Naive B cell (primary cell): ENCODE measurements at regions not wholly inside any gene's neighbourhood (a gene's known extent, or its start where the extent isn't known, plus 50 kb on each side); places are given as distances from the start of the nearest gene placed in this dataset.
A peak's percentile ranks its signal among the peaks of the same experiment; 100 is the strongest.
"Not testable (repeated sequence)": the region's sequence is repeated elsewhere in the genome, so short reads cannot be mapped to it uniquely, and the experiment has no call there.

Source experiments
- ATAC-seq, 2 donors: fragments of 150-1000 bp; cut with Tn5 transposase; 2 replicates each; pipeline ENCODE4 v1.10.0; 2021; ENCODE audit warnings: low read depth in 2 of 2, mild to moderate bottlenecking in 2 of 2, moderate library complexity in 2 of 2
- DNase-seq: peaks from one replicate; pipeline ENCODE4 v3.0.0; 2022
- H3K27ac Mint-ChIP-seq, 6 donors: one replicate each; pipeline ENCODE4 v1.8.0; 2020 to 2022; ENCODE audit warnings: mild to moderate bottlenecking in 6 of 6, mixed read lengths in 6 of 6, moderate library complexity in 5 of 6, inconsistent platforms in 2 of 6
- H3K27me3 Mint-ChIP-seq, 3 donors: one replicate each; pipeline ENCODE4 v1.8.0; 2021 to 2022; ENCODE audit warnings: mixed read lengths in 3 of 3, mild to moderate bottlenecking in 1 of 3
- H3K36me3 Mint-ChIP-seq, 2 donors: one replicate each; pipeline ENCODE4 v1.8.0; 2020 to 2022; ENCODE audit warnings: mixed read lengths in 2 of 2, inconsistent platforms in 1 of 2, mild to moderate bottlenecking in 1 of 2
- H3K4me1 Mint-ChIP-seq, 3 donors: one replicate each; pipeline ENCODE4 v1.8.0; 2020 to 2022; ENCODE audit warnings: mixed read lengths in 3 of 3, inconsistent platforms in 1 of 3, mild to moderate bottlenecking in 1 of 3, moderate library complexity in 1 of 3
- H3K4me3 Mint-ChIP-seq, 8 donors: one replicate each; pipeline ENCODE4 v1.8.0; 2020 to 2022; ENCODE audit warnings: mild to moderate bottlenecking in 8 of 8, mixed read lengths in 8 of 8, moderate library complexity in 8 of 8, inconsistent platforms in 2 of 8
- H3K9me3 Mint-ChIP-seq, 7 donors: one replicate each; pipeline ENCODE4 v1.8.0; 2020 to 2022; ENCODE audit warnings: mixed read lengths in 7 of 7, mild to moderate bottlenecking in 5 of 7, inconsistent platforms in 2 of 7, moderate library complexity in 1 of 7

DNA sequence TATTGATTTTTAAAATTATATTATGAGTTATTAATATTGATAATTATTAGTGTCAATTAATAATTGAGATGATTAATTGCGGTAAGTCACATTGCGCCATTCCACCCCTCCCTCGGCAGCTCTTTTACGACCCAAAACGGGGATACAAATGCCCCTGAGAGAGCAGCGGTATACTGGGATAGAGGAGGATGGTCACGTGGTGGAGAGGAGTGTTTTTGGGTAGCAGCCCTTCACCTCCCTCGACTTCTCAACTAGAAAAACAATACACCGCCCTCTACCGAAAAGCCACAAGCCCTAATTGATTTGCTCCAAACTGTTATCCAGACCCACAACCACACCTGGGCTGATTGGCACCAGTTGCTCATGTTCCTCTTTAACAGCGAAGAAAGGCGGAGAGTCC is 71.0 kb downstream of the DAPL1 start:
- peaks cover 0 to 14% (median 7%) of the 10 kb centered on the region in 3 donors for H3K27me3 Mint-ChIP-seq
- H3K27ac Mint-ChIP-seq, ATAC-seq, DNase-seq, H3K4me1 Mint-ChIP-seq, H3K4me3 Mint-ChIP-seq, H3K9me3 Mint-ChIP-seq, H3K36me3 Mint-ChIP-seq: not testable (repeated sequence)

GRCh38 chr2:158867531-158868191 is 72.5 kb downstream of the DAPL1 start:
- H3K4me1 Mint-ChIP-seq, H3K36me3 Mint-ChIP-seq, ATAC-seq, H3K27ac Mint-ChIP-seq, H3K9me3 Mint-ChIP-seq, DNase-seq, H3K4me3 Mint-ChIP-seq: not testable (repeated sequence)
- peaks cover 0 to 17% (median 9%) of the 10 kb centered on the region in 3 donors for H3K27me3 Mint-ChIP-seq

DNA sequence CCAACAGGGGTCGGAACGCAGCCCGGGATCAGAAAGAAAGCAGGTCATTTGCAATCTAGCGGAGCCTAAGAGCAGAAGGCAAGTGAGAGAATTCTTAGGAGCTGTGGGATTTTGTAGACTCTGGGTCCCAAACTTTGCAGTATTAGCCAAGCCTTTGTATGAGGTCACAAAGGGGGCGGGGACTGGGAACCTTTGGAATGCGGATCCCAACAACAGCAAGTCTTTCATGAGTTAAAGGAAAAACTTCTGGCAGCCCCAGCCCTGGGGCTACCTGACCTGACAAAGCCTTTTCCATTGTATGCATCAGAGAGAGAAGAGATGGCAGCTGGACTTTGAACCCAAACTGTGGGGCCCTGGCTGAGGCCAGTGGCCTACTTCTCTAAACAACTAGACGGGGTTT is 73.3 kb downstream of the DAPL1 start:
- not testable (repeated sequence) for H3K4me3 Mint-ChIP-seq, H3K36me3 Mint-ChIP-seq, H3K9me3 Mint-ChIP-seq, H3K4me1 Mint-ChIP-seq, DNase-seq, ATAC-seq
- Mint-ChIP-seq H3K27ac (peak overlapping the region in 1 of 6 donors; percentile 14), H3K27me3 (peaks cover 0 to 17% (median 9%) of the 10 kb centered on the region in 3 donors)

DNA sequence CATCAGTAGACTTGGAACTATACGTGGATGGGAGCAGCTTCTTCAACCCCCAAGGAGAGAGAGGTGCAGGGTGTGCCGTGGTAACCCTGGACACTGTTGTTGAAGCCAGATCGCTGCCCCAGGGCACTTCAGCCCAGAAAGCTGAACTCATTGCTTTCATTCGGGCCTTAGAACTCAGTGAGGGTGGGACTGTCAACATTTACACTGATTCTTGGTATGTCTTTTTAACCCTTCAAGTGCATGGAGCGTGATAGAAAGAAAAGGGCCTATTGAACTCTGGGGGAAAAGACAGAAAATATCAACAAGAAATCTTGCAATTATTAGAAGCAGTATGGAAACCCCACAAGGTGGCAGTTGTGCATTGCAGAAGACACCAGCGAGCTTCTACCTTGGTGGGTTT is 74.0 kb downstream of the DAPL1 start:
- not testable (repeated sequence) for H3K4me1 Mint-ChIP-seq, H3K4me3 Mint-ChIP-seq, H3K36me3 Mint-ChIP-seq, DNase-seq, ATAC-seq, H3K27ac Mint-ChIP-seq, H3K9me3 Mint-ChIP-seq
- peaks cover 0 to 17% (median 9%) of the 10 kb centered on the region in 3 donors for H3K27me3 Mint-ChIP-seq

- not testable (repeated sequence) for DNase-seq, H3K36me3 Mint-ChIP-seq, H3K27ac Mint-ChIP-seq, H3K9me3 Mint-ChIP-seq, H3K4me1 Mint-ChIP-seq, ATAC-seq, H3K4me3 Mint-ChIP-seq
- peaks cover 0 to 17% (median 9%) of the 10 kb centered on the region in 3 donors for H3K27me3 Mint-ChIP-seq
Observed at GRCh38 chr2:158869609-158870008, 74.5 kb downstream of the DAPL1 start.

- Mint-ChIP-seq H3K27me3 (no peaks in the 10 kb centered on the region), H3K9me3 (no peaks in the 10 kb centered on the region), H3K27ac (no peak overlapping the region), H3K4me3 (no peak overlapping the region), H3K36me3 (no peaks in the 10 kb centered on the region), H3K4me1 (no peaks in the 10 kb centered on the region)
- no peak for ATAC-seq
- DNase-seq = no peak
Observed at GRCh38 chr2:158878003-158878402, 82.9 kb downstream of the DAPL1 start.

DNA sequence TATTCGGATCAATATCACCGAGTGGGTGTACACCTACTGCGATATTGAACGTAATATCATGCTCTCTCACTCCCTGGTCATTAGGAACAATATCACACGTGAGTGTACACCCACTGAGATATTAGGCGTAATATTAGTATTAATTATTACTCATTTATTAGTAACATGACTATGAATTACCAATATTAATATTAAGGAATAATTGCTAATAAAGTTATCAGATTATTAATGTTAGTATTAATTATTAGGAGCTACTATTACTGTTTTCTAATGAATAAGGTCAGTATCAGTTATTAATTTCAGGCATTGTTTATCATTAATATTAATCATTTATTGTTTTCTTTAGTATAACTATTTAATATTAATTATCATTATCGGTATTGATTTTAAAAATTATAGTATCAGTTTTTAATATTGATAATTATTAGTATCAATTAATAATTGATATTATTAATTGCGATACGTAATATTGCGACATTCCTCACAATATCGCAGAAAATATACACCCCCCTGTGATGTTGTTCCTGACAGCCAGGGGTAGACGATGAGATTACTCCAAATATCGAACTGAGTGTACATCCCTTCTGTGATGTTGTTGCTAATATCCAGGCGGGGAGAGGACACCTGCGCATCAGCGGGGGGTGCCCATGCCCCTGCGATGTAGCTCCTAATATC is 84.2 kb downstream of the DAPL1 start:
- Mint-ChIP-seq H3K27ac (no peak overlapping the region), H3K4me3 (no peak overlapping the region), H3K27me3 (no peaks in the 10 kb centered on the region), H3K36me3 (no peaks in the 10 kb centered on the region), H3K9me3 (no peaks in the 10 kb centered on the region), H3K4me1 (no peaks in the 10 kb centered on the region)
- DNase-seq = no peak
- ATAC-seq = no peak

DNA sequence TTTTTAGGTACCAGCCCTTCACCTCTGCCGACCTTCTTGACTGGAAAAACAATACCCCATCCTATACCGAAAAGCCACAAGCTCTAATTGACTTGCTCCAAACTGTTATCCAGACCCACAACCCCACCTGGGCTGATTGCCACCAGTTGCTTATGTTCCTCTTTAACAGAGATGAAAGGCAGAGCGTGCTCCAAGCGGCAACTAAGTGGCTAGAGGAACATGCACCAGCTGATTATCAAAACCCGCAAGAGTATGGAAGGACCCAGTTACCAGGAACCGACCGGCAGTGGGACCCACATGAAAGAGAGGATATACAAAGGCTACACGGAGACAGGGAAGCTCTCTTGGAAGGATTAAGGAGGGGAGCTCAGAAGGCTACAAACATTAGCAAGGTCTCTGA is 86.1 kb upstream of the TANC1 start:
- Mint-ChIP-seq H3K4me1 (no peaks in the 10 kb centered on the region), H3K27ac (no peak overlapping the region), H3K4me3 (no peak overlapping the region), H3K9me3 (no peaks in the 10 kb centered on the region), H3K27me3 (peaks cover 0 to 9% (median 4%) of the 10 kb centered on the region in 3 donors), H3K36me3 (no peaks in the 10 kb centered on the region)
- ATAC-seq (no peak), DNase-seq (no peak)

GRCh38 chr2:158884552-158884951 is 83.9 kb upstream of the TANC1 start:
- not testable (repeated sequence) for H3K4me3 Mint-ChIP-seq, H3K9me3 Mint-ChIP-seq, H3K4me1 Mint-ChIP-seq, DNase-seq, ATAC-seq, H3K27me3 Mint-ChIP-seq, H3K27ac Mint-ChIP-seq, H3K36me3 Mint-ChIP-seq

DNA sequence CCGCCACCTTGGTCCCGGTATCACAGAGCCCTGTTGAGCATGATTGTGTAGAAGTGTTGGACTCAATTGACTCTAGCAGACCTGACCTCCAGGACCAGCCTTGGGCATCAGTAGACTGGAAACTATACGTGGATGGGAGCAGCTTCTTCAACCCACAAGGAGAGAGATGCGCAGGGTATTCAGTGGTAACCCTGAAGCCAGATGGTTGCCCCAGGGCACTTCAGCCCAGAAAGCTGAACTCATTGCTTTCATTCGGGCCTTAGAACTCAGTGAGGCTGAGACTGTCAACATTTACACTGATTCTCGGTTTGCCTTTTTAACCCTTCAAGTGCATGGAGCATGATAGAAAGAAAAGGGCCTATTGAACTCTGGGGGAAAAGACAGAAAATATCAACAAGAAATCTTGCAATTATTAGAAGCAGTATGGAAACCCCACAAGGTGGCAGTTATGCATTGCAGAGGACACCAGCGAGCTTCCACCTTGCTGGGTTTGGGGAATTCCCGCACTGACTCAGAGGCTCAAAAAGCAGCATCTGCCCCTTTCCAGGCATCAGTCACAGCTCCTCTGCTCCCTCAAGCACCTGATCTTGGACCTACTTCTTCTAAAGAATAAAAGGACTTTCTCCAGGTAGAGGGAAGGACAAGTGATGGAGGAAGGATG is 83.3 kb upstream of the TANC1 start:
- H3K4me1 Mint-ChIP-seq, H3K27me3 Mint-ChIP-seq, H3K27ac Mint-ChIP-seq, DNase-seq, H3K36me3 Mint-ChIP-seq, H3K9me3 Mint-ChIP-seq, ATAC-seq, H3K4me3 Mint-ChIP-seq: not testable (repeated sequence)

GRCh38 chr2:158885679-158886050 is 82.8 kb upstream of the TANC1 start:
- not testable (repeated sequence) for DNase-seq, H3K9me3 Mint-ChIP-seq, H3K4me1 Mint-ChIP-seq, H3K27ac Mint-ChIP-seq, H3K27me3 Mint-ChIP-seq, ATAC-seq, H3K36me3 Mint-ChIP-seq, H3K4me3 Mint-ChIP-seq

DNA sequence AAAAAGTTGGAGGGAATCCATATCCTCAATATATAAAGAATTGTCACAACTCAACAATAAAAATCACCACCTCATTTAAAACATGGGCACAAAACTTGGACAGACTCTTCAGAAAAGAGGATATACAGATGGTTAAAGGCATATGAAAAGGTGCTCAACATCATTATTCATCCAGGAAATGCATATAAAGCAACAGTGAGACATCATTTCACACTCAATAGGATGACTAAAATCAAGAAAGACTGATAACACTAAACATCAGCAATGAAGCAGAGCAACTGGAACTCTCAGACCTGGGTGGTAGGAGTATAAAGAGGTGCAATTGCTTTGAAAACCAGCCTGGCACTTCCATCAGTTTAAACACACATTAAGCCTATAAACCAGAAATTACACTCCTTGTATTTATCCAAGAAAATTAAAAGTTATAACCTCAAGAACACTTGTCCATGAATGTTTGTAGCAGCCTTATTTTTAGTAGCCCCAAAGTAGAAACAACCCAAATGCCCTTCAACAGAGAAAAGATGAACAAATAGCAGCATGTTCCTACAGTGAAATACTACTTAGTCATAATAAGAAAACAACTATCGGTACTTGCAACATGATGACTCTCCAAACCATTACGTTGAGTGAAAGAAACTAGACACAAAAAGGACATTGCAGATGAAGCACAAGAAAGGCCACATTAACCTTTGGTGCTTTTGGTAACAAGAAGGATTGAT is 79.1 kb upstream of the TANC1 start:
- H3K4me3 Mint-ChIP-seq = no peak overlapping the region

DNA sequence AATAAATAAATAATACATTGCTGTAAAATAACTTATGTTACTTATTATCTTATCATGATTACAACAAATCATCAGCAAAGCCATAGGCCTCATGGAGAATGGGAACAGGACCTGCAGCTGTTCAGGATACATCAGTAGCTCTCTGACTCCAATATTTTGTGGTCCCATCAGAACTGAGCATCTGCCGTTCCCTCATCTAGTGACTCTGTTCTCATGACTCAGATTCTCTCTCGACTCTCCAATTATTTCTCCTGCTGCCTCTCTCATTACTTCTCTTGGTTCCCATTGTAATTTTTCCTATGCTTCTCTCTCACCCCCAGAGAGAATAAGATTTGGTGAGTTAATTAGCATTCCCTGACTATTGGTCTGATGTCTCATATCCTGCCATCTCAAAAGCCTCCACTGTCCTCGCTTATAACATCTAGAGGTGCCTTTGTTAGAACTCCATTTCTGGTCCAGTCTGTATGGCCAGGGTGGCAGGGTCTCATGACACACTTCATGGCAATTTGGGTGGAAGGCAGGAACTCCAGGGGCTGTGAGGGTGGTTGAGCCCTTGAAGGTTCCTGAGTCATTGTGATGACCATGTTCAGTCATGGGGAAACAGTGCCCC is 78.0 kb upstream of the TANC1 start:
- Mint-ChIP-seq H3K9me3 (peaks cover 0 to 3% (median 0%) of the 10 kb centered on the region in 7 donors), H3K27me3 (peaks cover 4 to 10% (median 8%) of the 10 kb centered on the region in 3 donors), H3K4me1 (no peaks in the 10 kb centered on the region), H3K36me3 (no peaks in the 10 kb centered on the region), H3K4me3 (no peak overlapping the region), H3K27ac (no peak overlapping the region)
- DNase-seq = no peak
- ATAC-seq = no peak

More for the DNA sequence above, 79.1 kb upstream of the TANC1 start:
- Mint-ChIP-seq H3K4me1 (no peaks in the 10 kb centered on the region), H3K9me3 (peaks cover 0 to 3% (median 0%) of the 10 kb centered on the region in 7 donors), H3K27ac (peak overlapping the region in 1 of 6 donors; percentile 8), H3K36me3 (no peaks in the 10 kb centered on the region), H3K27me3 (peaks cover 4 to 10% (median 8%) of the 10 kb centered on the region in 3 donors)
- no peak for ATAC-seq
- DNase-seq = no peak
